ENCODE measurements at regions not wholly inside any gene's neighbourhood (a gene's known extent, or its start where the extent isn't known, plus 50 kb on each side); places are given as distances from the start of the nearest gene placed in this dataset.

- H3K4me3 ChIP-seq (ENCODE audit: low read length): no peak overlapping the region
- DNase-seq (ENCODE audit: low read depth): no peak
- no peak for TF ChIP-seq CTCF (conservative IDR thresholded peaks at IDR 0.05; ENCODE audit: low read depth, low read length)
Measured at GRCh38 chr13:58721273-58721672, 1089.7 kb downstream of the PCDH17 start.

GRCh38 chr13:58728126-58728525 is 1096.6 kb downstream of the PCDH17 start:
- TF ChIP-seq CTCF (conservative IDR thresholded peaks at IDR 0.05; ENCODE audit: low read depth, low read length): no peak
- no peak overlapping the region for H3K4me3 ChIP-seq (ENCODE audit: low read length)
- no peak for DNase-seq (ENCODE audit: low read depth)

- no peak for DNase-seq (ENCODE audit: low read depth)
- H3K4me3 ChIP-seq (ENCODE audit: low read length): no peak overlapping the region
- TF ChIP-seq CTCF (conservative IDR thresholded peaks at IDR 0.05; ENCODE audit: low read depth, low read length): no peak
Measured at GRCh38 chr13:58729361-58729760, 1097.8 kb downstream of the PCDH17 start.

- no peak for DNase-seq (ENCODE audit: low read depth)
- no peak overlapping the region for H3K4me3 ChIP-seq (ENCODE audit: low read length)
- no peak for TF ChIP-seq CTCF (conservative IDR thresholded peaks at IDR 0.05; ENCODE audit: low read depth, low read length)
Measured at GRCh38 chr13:58744686-58745085, 1113.1 kb downstream of the PCDH17 start.

- no peak for DNase-seq (ENCODE audit: low read depth)
- TF ChIP-seq CTCF (conservative IDR thresholded peaks at IDR 0.05; ENCODE audit: low read depth, low read length): no peak
- no peak overlapping the region for H3K4me3 ChIP-seq (ENCODE audit: low read length)
Measured at GRCh38 chr13:58767566-58767965, 1136.0 kb downstream of the PCDH17 start.

DNA sequence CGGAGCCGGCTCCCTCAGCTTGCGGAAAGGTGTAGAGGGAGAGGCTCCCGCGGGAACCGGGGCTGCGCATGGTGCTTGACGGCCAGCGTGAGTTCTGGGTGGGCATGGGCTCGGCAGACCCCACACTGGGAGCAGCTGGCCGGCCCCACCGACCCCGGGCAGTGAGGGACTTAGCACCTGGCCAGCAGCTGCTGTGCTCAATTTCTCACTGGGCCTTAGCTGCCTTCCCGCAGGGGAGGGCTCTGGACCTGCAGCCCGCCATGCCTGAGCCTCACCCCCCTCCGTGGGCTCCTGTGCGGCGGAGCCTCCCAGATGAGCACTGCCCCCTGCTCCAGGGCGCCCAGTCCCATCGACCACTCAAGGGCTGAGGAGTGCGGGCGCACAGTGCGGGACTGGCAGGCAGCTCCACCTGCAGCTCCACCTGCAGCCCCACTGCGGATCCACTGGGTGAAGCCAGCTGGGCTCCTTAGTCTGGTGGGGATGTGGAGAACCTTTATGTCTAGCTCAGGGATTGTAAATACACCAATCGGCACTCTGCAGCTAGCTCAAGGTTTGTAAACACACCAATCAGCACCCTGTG is 1141.8 kb downstream of the PCDH17 start:
- no peak for DNase-seq (ENCODE audit: low read depth)
- no peak for TF ChIP-seq CTCF (conservative IDR thresholded peaks at IDR 0.05; ENCODE audit: low read depth, low read length)
- H3K4me3 ChIP-seq (ENCODE audit: low read length): no peak overlapping the region

DNA sequence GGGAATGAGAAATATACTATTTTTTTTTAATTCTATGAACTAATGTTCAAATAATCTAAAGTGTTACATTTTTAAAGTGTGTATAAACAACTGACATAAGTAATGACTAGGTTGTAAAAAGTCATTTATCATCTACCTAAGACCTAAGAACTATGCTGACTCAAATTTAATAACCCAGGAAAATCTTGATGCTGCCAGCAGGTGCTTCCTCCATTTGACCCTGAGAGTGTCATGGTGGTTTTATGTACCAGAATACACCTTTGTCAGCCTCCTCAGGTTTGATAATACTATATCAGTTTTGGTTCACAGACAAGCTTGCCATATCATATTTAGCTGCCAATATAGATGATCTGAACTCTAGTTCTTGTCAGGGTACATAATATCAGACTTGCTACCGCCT is 1151.2 kb downstream of the PCDH17 start:
- DNase-seq (ENCODE audit: low read depth): no peak
- TF ChIP-seq CTCF (conservative IDR thresholded peaks at IDR 0.05; ENCODE audit: low read depth, low read length): no peak
- H3K4me3 ChIP-seq (ENCODE audit: low read length): no peak overlapping the region
